ENCODE measurements at regions not wholly inside any gene's neighbourhood (a gene's known extent, or its start where the extent isn't known, plus 50 kb on each side); places are given as distances from the start of the nearest gene placed in this dataset.

DNA sequence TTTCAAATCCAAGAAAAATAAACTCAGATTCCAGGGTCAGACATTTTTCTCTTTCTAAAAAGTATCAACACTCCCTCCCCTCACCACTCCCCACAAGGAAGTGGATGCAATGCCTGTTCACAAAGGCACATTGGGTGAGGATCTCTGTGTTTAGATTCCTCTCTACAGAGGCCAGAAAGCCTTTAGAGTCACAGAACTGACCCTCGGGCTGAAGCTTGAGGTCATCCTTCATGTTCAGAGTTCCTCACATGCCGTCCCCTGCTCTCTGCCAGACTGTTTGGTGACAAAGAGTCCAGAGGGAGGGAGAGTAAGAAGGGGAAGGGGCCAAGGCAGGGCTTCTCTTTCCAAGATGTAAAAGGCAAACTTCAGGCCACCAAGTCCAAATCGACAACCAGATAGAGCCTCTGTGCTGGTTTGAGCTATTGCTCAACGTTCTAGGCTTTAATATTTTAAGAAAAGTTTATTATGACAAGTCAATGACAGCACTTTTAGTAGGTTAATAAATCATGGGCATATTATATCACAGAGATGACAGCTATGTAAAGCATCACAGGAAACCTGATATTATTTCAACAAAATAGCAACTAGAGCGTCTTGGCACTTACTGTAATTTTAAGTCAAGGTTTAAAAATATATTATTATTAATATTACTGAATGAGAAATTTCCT, 269.4 kb downstream of the ETAA1 start:
- Histone ChIP-seq H3K4me2 (ENCODE audit: insufficient read depth, low read length) (no peak overlapping the region), H3K79me2 (ENCODE audit: insufficient read depth, low read length) (no peaks in the 10 kb centered on the region), H4K20me1 (ENCODE audit: insufficient read depth, low read length) (no peaks in the 10 kb centered on the region), H3K9me3 (ENCODE audit: insufficient read depth, low read length, severe bottlenecking) (no peaks in the 10 kb centered on the region), H3K4me3 (ENCODE audit: low read depth in 1 of 2, low read length in 2 of 2) (no peak overlapping the region), H3K27me3 (ENCODE audit: insufficient read depth, low read length, poor library complexity) (no peaks in the 10 kb centered on the region), H3K36me3 (ENCODE audit: insufficient read depth, low read length) (no peaks in the 10 kb centered on the region), H3K4me1 (ENCODE audit: insufficient read depth, low read length) (no peaks in the 10 kb centered on the region), H3K27ac (ENCODE audit: low read length) (no peak overlapping the region), H3K9ac (ENCODE audit: low read depth, low read length) (no peak overlapping the region), H2AFZ (ENCODE audit: low read depth, low read length) (no peak overlapping the region)
- DNase-seq (no peak), ATAC-seq (ENCODE audit: insufficient read depth, low read depth) (no peak)
- TF ChIP-seq, protein P1, sequence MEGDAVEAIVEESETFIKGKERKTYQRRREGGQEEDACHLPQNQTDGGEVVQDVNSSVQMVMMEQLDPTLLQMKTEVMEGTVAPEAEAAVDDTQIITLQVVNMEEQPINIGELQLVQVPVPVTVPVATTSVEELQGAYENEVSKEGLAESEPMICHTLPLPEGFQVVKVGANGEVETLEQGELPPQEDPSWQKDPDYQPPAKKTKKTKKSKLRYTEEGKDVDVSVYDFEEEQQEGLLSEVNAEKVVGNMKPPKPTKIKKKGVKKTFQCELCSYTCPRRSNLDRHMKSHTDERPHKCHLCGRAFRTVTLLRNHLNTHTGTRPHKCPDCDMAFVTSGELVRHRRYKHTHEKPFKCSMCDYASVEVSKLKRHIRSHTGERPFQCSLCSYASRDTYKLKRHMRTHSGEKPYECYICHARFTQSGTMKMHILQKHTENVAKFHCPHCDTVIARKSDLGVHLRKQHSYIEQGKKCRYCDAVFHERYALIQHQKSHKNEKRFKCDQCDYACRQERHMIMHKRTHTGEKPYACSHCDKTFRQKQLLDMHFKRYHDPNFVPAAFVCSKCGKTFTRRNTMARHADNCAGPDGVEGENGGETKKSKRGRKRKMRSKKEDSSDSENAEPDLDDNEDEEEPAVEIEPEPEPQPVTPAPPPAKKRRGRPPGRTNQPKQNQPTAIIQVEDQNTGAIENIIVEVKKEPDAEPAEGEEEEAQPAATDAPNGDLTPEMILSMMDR (IDR thresholded peaks at IDR 0.05; ENCODE audit: borderline replicate concordance, extremely low read depth, low read length, poor library complexity, severe bottlenecking) = no peak
- no peak for TF ChIP-seq EZH2 (IDR thresholded peaks at IDR 0.05; ENCODE audit: borderline replicate concordance, low read depth, low read length, severe bottlenecking)

DNA sequence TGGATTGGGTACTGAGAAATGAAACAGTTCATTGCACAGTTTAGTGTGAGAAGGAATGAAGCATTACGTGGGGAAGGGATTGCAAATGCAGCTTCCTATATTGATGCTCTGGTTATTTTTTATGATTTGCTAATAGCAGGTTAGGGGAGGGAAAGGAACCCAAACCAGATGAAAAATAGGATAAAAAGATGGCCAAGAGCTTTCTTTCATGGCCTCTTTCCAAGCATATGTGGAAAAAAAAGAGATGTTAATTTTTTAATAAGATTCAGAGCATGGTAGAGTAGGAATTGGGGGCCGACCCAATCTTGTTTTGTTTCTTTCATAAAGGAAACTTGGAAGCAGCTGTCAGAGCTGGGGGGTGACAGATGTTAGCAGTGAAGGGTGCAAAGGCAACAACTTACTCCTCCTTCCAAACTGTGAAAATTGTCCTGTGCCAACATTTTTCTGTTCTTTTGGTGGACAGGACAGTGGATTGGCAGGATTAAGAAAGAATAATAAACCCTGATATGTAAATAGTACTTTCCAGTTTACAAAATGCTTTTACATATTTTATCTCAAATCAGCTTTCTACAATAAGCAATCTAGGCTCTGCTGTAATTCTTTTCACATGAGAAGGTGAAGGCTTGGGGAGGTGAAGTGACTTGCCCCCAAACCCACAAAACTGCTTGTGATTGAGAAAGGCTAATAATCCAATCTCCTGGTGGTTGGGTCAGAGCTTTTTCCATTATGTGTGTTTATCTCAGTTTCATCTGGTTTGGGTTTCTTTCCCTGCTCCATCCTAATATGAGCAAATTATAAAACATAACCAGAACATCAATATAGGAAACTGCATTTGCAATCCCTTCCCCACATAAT, 270.1 kb downstream of the ETAA1 start:
- Histone ChIP-seq H4K20me1 (ENCODE audit: insufficient read depth, low read length) (no peaks in the 10 kb centered on the region), H2AFZ (ENCODE audit: low read depth, low read length) (no peak overlapping the region), H3K36me3 (ENCODE audit: insufficient read depth, low read length) (no peaks in the 10 kb centered on the region), H3K4me1 (ENCODE audit: insufficient read depth, low read length) (no peaks in the 10 kb centered on the region), H3K79me2 (ENCODE audit: insufficient read depth, low read length) (no peaks in the 10 kb centered on the region), H3K4me2 (ENCODE audit: insufficient read depth, low read length) (no peak overlapping the region), H3K27ac (ENCODE audit: low read length) (no peak overlapping the region), H3K9ac (ENCODE audit: low read depth, low read length) (no peak overlapping the region), H3K9me3 (ENCODE audit: insufficient read depth, low read length, severe bottlenecking) (no peaks in the 10 kb centered on the region), H3K27me3 (ENCODE audit: insufficient read depth, low read length, poor library complexity) (no peaks in the 10 kb centered on the region), H3K4me3 (ENCODE audit: low read depth in 1 of 2, low read length in 2 of 2) (no peak overlapping the region)
- TF ChIP-seq EZH2 (IDR thresholded peaks at IDR 0.05; ENCODE audit: borderline replicate concordance, low read depth, low read length, severe bottlenecking) = no peak
- TF ChIP-seq, protein P1 (IDR thresholded peaks at IDR 0.05; ENCODE audit: borderline replicate concordance, extremely low read depth, low read length, poor library complexity, severe bottlenecking) = no peak
- no peak for ATAC-seq (ENCODE audit: insufficient read depth, low read depth)
- DNase-seq = no peak

DNA sequence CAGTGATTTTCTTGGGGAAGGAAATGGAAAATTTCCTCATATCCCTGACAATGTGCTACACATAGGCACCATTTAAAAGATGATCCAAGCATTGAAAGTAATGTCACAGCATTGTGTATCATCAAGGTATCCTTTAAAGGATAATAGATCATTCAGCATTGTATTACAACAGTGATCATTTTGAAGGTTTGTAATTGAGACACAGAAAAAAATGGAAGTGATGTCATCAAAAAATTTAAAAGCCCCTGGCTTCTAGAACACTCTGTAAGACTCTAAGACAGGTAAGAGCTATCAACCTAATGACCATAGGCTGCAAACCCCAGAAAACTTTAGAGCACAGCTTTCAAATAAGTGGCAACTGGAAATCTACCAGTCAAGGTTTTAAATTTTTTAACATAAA, 271.4 kb downstream of the ETAA1 start:
- ATAC-seq (ENCODE audit: insufficient read depth, low read depth) = no peak
- Histone ChIP-seq H3K27ac (ENCODE audit: low read length) (no peak overlapping the region), H3K27me3 (ENCODE audit: insufficient read depth, low read length, poor library complexity) (no peaks in the 10 kb centered on the region), H3K4me2 (ENCODE audit: insufficient read depth, low read length) (no peak overlapping the region), H2AFZ (ENCODE audit: low read depth, low read length) (no peak overlapping the region), H3K79me2 (ENCODE audit: insufficient read depth, low read length) (no peaks in the 10 kb centered on the region), H3K9me3 (ENCODE audit: insufficient read depth, low read length, severe bottlenecking) (no peaks in the 10 kb centered on the region), H3K4me1 (ENCODE audit: insufficient read depth, low read length) (no peaks in the 10 kb centered on the region), H3K36me3 (ENCODE audit: insufficient read depth, low read length) (no peaks in the 10 kb centered on the region), H4K20me1 (ENCODE audit: insufficient read depth, low read length) (no peaks in the 10 kb centered on the region), H3K4me3 (ENCODE audit: low read depth in 1 of 2, low read length in 2 of 2) (no peak overlapping the region), H3K9ac (ENCODE audit: low read depth, low read length) (no peak overlapping the region)
- TF ChIP-seq, protein P1 (IDR thresholded peaks at IDR 0.05; ENCODE audit: borderline replicate concordance, extremely low read depth, low read length, poor library complexity, severe bottlenecking) = no peak
- no peak for TF ChIP-seq EZH2 (IDR thresholded peaks at IDR 0.05; ENCODE audit: borderline replicate concordance, low read depth, low read length, severe bottlenecking)
- no peak for DNase-seq

Data from DND-41 (cell line).